Right lobe of liver (tissue), 6 donors: ENCODE measurements at regions not wholly inside any gene's neighbourhood (a gene's known extent, or its start where the extent isn't known, plus 50 kb on each side); places are given as distances from the start of the nearest gene placed in this dataset.

Experiments used
- ATAC-seq, 4 donors: fragments of 200-7000 bp; cut with Tn5 transposase; one replicate each; pipeline ENCODE4 v1.9.1; 2020; ENCODE audit warnings: mild to moderate bottlenecking in 4 of 4, moderate library complexity in 4 of 4
- DNase-seq, 3 donors: peaks; one replicate each; pipeline ENCODE4 v3.0.0-alpha.2; 2020
- H3K27ac ChIP-seq, 3 donors: fragments of 200-600 bp; one replicate each; pipeline ENCODE4 v1.8.0; 2022
- H3K27me3 ChIP-seq, 2 donors: fragments of 200-600 bp; one replicate each; pipeline ENCODE4 v1.8.0; 2022
- H3K36me3 ChIP-seq, 4 donors: fragments of 200-600 bp; sonication (generic) in 1 of 4; one replicate each; pipeline versions ENCODE4 v1.5.1 to v1.8.0; 2017 to 2022; ENCODE audit warnings: control low read depth in 1 of 4
- H3K4me1 ChIP-seq, 4 donors: fragments of 200-600 bp; sonication (generic) in 1 of 4; one replicate each; pipeline versions ENCODE4 v1.5.1 to v1.8.0; 2017 to 2022; ENCODE audit warnings: control low read depth in 1 of 4
- H3K4me3 ChIP-seq, 3 donors: fragments of 200-600 bp; one replicate each; pipeline ENCODE4 v1.8.0; 2022
- H3K9me3 ChIP-seq, 4 donors: fragments of 200-600 bp; sonication (generic) in 1 of 4; one replicate each; pipeline versions ENCODE4 v1.5.1 to v1.8.0; 2017 to 2022; ENCODE audit warnings: control low read depth in 1 of 4
- CTCF ChIP-seq, 4 donors: fragments of 200-600 bp in 3 of 4; fragments of 450-650 bp in 1 of 4; IDR thresholded peaks; one replicate each; pipeline versions ENCODE4 v1.5.1 to v1.8.0; 2016 to 2022; ENCODE audit warnings: antibody characterized with exemption in 4 of 4, mild to moderate bottlenecking in 2 of 4
- POLR2A ChIP-seq: fragments of 450-650 bp; IDR thresholded peaks from one replicate; pipeline ENCODE4 v1.6.1; 2017; ENCODE audit warnings: antibody characterized with exemption, mild to moderate bottlenecking
- WGBS: methylation state at CpG from one replicate; pipeline ENCODE4 v1.1.6; 2018; ENCODE audit warnings: low coverage, low lambda C conversion rate; ENCODE audit not compliant: insufficient coverage; ENCODE audit errors: missing lambda C conversion rate; 5-methylcytosine and 5-hydroxymethylcytosine counted together
- intact Hi-C, 2 donors: fragments of 100-400 bp; cut with DNase I; formaldehyde crosslinking; loops; one replicate each; pipeline versions ENCODE4 v1.11.2 to v1.14.1; 2022
- donor health status: DM: no; HTN: yes; CAD: no.
- donor health status: DM: no; HTN: no; CAD: no.
- donor health status: DM: no; HTN: no; CAD: no.
- donor health status: DM: no; HTN: yes; CAD: no.
- donor health status: DM: no; HTN: yes; CAD: no.

DNA sequence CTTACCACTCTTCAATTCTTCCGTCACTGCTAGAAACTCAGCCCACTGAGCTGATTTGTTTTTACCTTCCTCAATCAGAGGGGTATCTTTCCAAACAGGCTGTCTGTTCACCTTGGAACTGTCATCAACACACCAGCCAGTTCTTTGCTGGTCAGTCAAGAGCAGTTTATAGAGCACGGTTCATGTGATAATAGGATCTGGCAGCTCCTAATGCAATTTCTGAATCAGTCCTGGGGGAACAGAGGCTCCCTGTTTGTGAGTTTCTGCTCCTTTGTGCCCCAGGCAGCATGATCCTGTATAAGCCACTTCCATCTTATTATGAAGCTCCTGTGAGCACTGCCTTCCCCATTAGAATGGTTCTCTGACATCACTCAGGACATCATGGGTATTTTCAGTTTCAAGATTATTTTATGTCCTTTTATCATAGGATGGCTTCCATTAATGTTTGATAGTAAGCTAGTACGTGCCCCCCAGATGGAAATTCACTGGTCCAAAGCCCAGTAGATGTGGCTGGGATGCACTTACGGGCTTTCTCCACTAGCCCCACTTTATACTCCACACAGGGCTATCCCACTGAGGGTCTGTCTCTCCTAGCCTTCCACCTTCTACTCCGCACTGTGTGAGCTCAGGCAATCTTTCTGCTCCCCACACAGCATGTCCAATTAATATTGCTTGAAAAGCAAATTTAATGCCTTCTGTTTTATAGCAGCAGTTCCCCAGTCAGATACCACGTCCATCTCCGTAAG lies 85.5 kb upstream of the SPIN1 start:
- Histone ChIP-seq H3K9me3 (no peaks in the 10 kb centered on the region), H3K4me3 (no peak overlapping the region), H3K36me3 (no peaks in the 10 kb centered on the region), H3K27me3 (no peaks in the 10 kb centered on the region), H3K4me1 (no peaks in the 10 kb centered on the region), H3K27ac (no peak overlapping the region)
- intact Hi-C loops = no loop called here
- DNase-seq (no peak), ATAC-seq (no peak)
- WGBS = 73% methylated on average over 7 of the region's 7 CpGs
- no peak for TF ChIP-seq POLR2A
- TF ChIP-seq CTCF (IDR thresholded peaks at IDR 0.05) = no peak

DNA sequence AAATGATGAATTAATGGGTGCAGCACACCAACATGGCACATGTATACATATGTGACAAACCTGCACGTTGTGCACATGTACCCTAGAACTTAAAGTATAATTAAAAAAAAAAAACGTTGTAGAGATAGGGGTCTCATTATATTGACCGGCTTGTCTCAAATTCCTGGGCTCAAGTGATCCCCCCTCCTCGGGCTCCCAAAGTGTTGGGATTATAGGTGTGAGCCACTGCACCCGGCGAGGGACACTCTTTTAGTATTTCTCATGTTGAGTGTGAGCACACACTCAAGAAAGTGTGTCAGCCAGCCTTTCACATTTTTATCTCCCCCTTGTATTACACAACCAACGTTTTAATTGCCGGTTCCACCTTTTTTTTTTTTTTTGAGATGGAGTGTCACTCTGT lies 87.7 kb upstream of the SPIN1 start:
- no peak for DNase-seq
- 53% methylated on average over 6 of the region's 8 CpGs for WGBS
- H3K4me1 ChIP-seq = no peaks in the 10 kb centered on the region

DNA sequence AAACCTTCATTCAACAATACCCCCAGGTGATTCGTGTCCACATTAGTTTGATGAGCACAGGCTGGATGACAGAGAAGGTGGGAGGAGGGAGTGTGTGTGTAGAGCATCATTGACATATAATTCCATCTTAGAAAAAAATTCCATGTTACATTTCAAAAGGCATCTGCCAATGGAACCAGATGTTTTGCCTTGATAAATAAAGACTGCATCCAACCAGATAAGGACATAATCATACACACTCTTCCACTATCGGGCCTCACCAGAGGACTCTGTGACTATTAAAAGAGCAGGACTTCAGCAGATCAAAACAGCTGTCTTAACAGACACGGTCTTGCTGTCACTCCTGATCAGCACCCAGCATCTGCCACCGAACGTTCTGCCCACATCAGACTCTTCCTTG lies 96.4 kb upstream of the SPIN1 start:
- H3K36me3 ChIP-seq = no peaks in the 10 kb centered on the region
- ATAC-seq = no peak
- peak in 1 of 3 donors; percentile 13 for DNase-seq
- no peak overlapping the region for H3K27ac ChIP-seq
- H3K27me3 ChIP-seq = no peaks in the 10 kb centered on the region
- no peak overlapping the region for H3K4me3 ChIP-seq
- H3K9me3 ChIP-seq = no peaks in the 10 kb centered on the region
- TF ChIP-seq CTCF (IDR thresholded peaks at IDR 0.05) = no peak
- no peak for TF ChIP-seq POLR2A
- 56% methylated on average over 4 of the region's 5 CpGs for WGBS
- intact Hi-C loops = no loop called here
- no peaks in the 10 kb centered on the region for H3K4me1 ChIP-seq

More for the DNA sequence above, 87.7 kb upstream of the SPIN1 start:
- Histone ChIP-seq H3K36me3 (no peaks in the 10 kb centered on the region), H3K9me3 (no peaks in the 10 kb centered on the region), H3K27ac (no peak overlapping the region), H3K4me3 (no peak overlapping the region), H3K27me3 (no peaks in the 10 kb centered on the region)
- no peak for ATAC-seq
- intact Hi-C loops = no loop called here
- no peak for TF ChIP-seq CTCF (IDR thresholded peaks at IDR 0.05)
- no peak for TF ChIP-seq POLR2A

DNA sequence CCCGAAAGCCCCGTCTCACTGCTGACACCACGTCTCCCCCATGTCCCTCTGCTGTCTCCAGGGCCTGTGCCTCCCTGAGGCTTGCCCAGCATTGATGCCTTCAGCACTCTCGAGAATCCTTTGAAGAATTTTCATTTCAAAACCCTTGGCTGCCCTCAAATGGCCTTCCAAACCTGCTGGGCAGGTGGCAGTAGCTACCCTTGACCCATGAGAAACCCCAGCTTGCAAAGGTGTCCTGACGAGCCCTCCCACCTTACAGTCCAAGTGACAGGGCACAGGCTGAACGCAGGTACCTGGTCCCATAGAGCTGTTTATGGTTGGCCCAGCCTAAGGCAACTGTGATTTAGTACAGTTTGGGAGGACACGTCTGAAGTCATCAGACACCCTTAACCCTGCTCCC lies 97.2 kb upstream of the SPIN1 start:
- no peak overlapping the region for H3K4me3 ChIP-seq
- intact Hi-C loops = no loop called here
- H3K4me1 ChIP-seq = no peaks in the 10 kb centered on the region
- WGBS = 60% methylated on average over 4 of the region's 7 CpGs
- H3K27me3 ChIP-seq = no peaks in the 10 kb centered on the region
- no peak for TF ChIP-seq POLR2A
- no peak for TF ChIP-seq CTCF (IDR thresholded peaks at IDR 0.05)
- ATAC-seq = no peak
- no peaks in the 10 kb centered on the region for H3K9me3 ChIP-seq
- no peaks in the 10 kb centered on the region for H3K36me3 ChIP-seq
- no peak overlapping the region for H3K27ac ChIP-seq
- DNase-seq = peak in 1 of 3 donors; percentile 23
